ENCODE measurements at regions not wholly inside any gene's neighbourhood (a gene's known extent, or its start where the extent isn't known, plus 50 kb on each side); places are given as distances from the start of the nearest gene placed in this dataset.

DNA sequence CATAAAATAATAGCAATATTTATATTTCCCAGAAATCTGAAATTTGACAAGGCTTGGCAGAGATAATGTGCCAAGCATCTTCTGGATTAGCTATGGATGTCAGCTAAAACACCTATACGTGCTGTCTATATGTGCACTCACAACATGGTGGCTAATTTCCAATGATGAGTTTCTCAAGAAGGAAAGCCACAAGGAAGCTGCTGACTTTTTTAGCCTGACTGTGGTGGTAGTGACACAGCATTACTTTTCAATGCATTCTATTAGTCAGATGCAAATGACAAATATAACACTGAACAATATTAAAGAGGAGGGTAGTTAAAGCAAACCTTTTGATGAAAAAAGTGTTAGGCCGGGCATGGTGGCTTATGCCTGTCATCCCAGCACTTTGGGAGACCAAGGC lies 101.7 kb upstream of the CCDC54 start:
- POLR2A ChIA-PET: no interaction called here
- H3K36me3 Mint-ChIP-seq (ENCODE audit: low read depth): no peaks in the 10 kb centered on the region
- H3K27me3 Mint-ChIP-seq: peaks cover 25% of the 10 kb centered on the region
- H3K9me3 Mint-ChIP-seq: no peaks in the 10 kb centered on the region
- DNase-seq: no peak
- CTCF ChIA-PET: interaction anchor here (1.2 to 1.6 kb wide), 2 partner anchors 16 to 39 kb away, joined by 4 to 5 read pairs; no protein-coding TSS in a partner anchor
- H3K4me3 Mint-ChIP-seq: no peak overlapping the region
- H3K4me1 Mint-ChIP-seq: no peaks in the 10 kb centered on the region
- no peak overlapping the region for H3K27ac Mint-ChIP-seq

- Mint-ChIP-seq H3K27ac (no peak overlapping the region), H3K4me1 (no peaks in the 10 kb centered on the region), H3K4me3 (no peak overlapping the region), H3K27me3 (peaks cover 39% of the 10 kb centered on the region), H3K9me3 (no peaks in the 10 kb centered on the region), H3K36me3 (ENCODE audit: low read depth) (no peaks in the 10 kb centered on the region)
- DNase-seq: no peak
- CTCF ChIA-PET: interaction anchor here (1.4 to 2.5 kb wide), 2 partner anchors 12 to 146 kb away, joined by 3 to 8 read pairs; no protein-coding TSS in a partner anchor
- POLR2A ChIA-PET: no interaction called here
Observed at GRCh38 chr3:107283948-107284347, 93.3 kb upstream of the CCDC54 start.

- CTCF ChIA-PET: interaction anchor here (1.4 to 2.5 kb wide), 2 partner anchors 13 to 145 kb away, joined by 3 to 8 read pairs; no protein-coding TSS in a partner anchor
Observed at GRCh38 chr3:107284612-107285011, 92.6 kb upstream of the CCDC54 start.

GRCh38 chr3:107285197-107285596 lies 92.0 kb upstream of the CCDC54 start:
- DNase-seq: no peak
- POLR2A ChIA-PET: no interaction called here
- Mint-ChIP-seq H3K27me3 (peaks cover 33% of the 10 kb centered on the region), H3K36me3 (ENCODE audit: low read depth) (no peaks in the 10 kb centered on the region), H3K4me3 (no peak overlapping the region), H3K9me3 (no peaks in the 10 kb centered on the region), H3K27ac (no peak overlapping the region), H3K4me1 (no peaks in the 10 kb centered on the region)
- CTCF ChIA-PET: interaction anchor here (2.5 kb wide), 1 partner anchor 14 kb away, joined by 8 read pairs; no protein-coding TSS in a partner anchor

More at GRCh38 chr3:107284612-107285011, 92.6 kb upstream of the CCDC54 start:
- Mint-ChIP-seq H3K27me3 (peaks cover 36% of the 10 kb centered on the region), H3K4me1 (no peaks in the 10 kb centered on the region), H3K4me3 (no peak overlapping the region), H3K27ac (no peak overlapping the region), H3K9me3 (no peaks in the 10 kb centered on the region), H3K36me3 (ENCODE audit: low read depth) (no peaks in the 10 kb centered on the region)
- DNase-seq: no peak
- POLR2A ChIA-PET: no interaction called here

- ChIA-PET CTCF (no interaction called here), POLR2A (no interaction called here)
- Mint-ChIP-seq H3K36me3 (ENCODE audit: low read depth) (no peaks in the 10 kb centered on the region), H3K27me3 (peaks cover 24% of the 10 kb centered on the region), H3K4me3 (no peak overlapping the region), H3K4me1 (no peaks in the 10 kb centered on the region), H3K9me3 (no peaks in the 10 kb centered on the region), H3K27ac (no peak overlapping the region)
- DNase-seq: no peak
Observed at GRCh38 chr3:107289354-107289753, 87.9 kb upstream of the CCDC54 start.

DNA sequence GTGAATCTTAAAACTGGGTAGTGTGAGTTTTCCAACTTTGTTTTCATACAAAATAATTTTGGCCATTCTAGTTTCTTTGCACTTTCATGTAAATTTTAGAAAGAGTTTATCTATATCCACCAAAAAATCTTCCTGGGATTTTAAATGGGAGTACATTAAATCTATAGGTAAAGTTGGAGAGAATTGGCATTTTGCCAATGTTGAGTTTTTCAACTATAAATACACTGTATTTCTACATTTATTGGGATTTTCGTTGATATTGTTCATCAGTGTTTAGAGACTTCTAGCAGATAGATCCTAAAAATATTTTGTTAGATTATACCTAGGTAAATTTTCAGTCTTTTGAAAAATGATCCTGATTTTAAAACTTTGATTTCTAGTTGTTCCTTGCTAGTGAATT lies 83.1 kb upstream of the CCDC54 start:
- H3K4me3 Mint-ChIP-seq: no peak overlapping the region
- ChIA-PET CTCF (no interaction called here), POLR2A (no interaction called here)
- H3K27ac Mint-ChIP-seq: no peak overlapping the region
- peaks cover 18% of the 10 kb centered on the region for H3K27me3 Mint-ChIP-seq
- no peaks in the 10 kb centered on the region for H3K36me3 Mint-ChIP-seq (ENCODE audit: low read depth)
- H3K9me3 Mint-ChIP-seq: peaks cover 6% of the 10 kb centered on the region
- no peak for DNase-seq
- H3K4me1 Mint-ChIP-seq: no peaks in the 10 kb centered on the region

- H3K27ac Mint-ChIP-seq: no peak overlapping the region
- no peak for DNase-seq
- H3K4me1 Mint-ChIP-seq: no peaks in the 10 kb centered on the region
- H3K27me3 Mint-ChIP-seq: peaks cover 7% of the 10 kb centered on the region
- ChIA-PET POLR2A (no interaction called here), CTCF (no interaction called here)
- peaks cover 6% of the 10 kb centered on the region for H3K9me3 Mint-ChIP-seq
- H3K4me3 Mint-ChIP-seq: no peak overlapping the region
- H3K36me3 Mint-ChIP-seq (ENCODE audit: low read depth): no peaks in the 10 kb centered on the region
Observed at GRCh38 chr3:107297597-107297996, 79.6 kb upstream of the CCDC54 start.

- DNase-seq: no peak
- Mint-ChIP-seq H3K4me1 (no peaks in the 10 kb centered on the region), H3K27ac (no peak overlapping the region), H3K27me3 (peaks cover 21% of the 10 kb centered on the region), H3K36me3 (ENCODE audit: low read depth) (no peaks in the 10 kb centered on the region), H3K4me3 (no peak overlapping the region), H3K9me3 (no peaks in the 10 kb centered on the region)
- POLR2A ChIA-PET: no interaction called here
- CTCF ChIA-PET: no interaction called here
Observed at GRCh38 chr3:107307205-107307604, 70.0 kb upstream of the CCDC54 start.

DNA sequence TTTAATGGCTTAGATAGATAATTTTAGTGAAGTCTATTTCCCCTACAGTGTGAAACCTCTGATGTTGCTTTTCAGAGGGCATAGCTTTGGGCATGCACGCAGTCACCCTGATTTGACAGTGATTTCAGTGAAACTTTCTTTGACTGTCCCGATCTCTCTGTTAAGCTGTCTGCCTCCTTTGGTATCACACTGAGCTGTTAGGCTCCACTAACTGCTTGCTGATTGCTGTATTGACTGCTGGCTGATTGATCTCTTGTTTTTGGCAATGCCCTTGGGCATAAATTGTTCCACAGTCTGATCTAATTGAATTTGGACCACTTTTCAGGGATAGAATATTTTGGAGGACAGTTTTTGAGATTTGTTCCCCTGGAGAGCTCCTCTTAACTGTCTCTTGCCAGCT lies 68.5 kb upstream of the CCDC54 start:
- Mint-ChIP-seq H3K9me3 (no peaks in the 10 kb centered on the region), H3K27ac (no peak overlapping the region), H3K36me3 (ENCODE audit: low read depth) (no peaks in the 10 kb centered on the region), H3K4me3 (no peak overlapping the region), H3K27me3 (peaks cover 28% of the 10 kb centered on the region), H3K4me1 (no peaks in the 10 kb centered on the region)
- no peak for DNase-seq
- ChIA-PET CTCF (no interaction called here), POLR2A (no interaction called here)

- H3K27ac Mint-ChIP-seq: no peak overlapping the region
Observed at GRCh38 chr3:107309312-107309711, 67.9 kb upstream of the CCDC54 start.

GRCh38 chr3:107313711-107314110 lies 63.5 kb upstream of the CCDC54 start:
- H3K4me1 Mint-ChIP-seq: no peaks in the 10 kb centered on the region
- CTCF ChIA-PET: no interaction called here

More at GRCh38 chr3:107309312-107309711, 67.9 kb upstream of the CCDC54 start:
- Mint-ChIP-seq H3K9me3 (no peaks in the 10 kb centered on the region), H3K4me1 (no peaks in the 10 kb centered on the region), H3K27me3 (peaks cover 31% of the 10 kb centered on the region), H3K4me3 (no peak overlapping the region), H3K36me3 (ENCODE audit: low read depth) (no peaks in the 10 kb centered on the region)
- DNase-seq: no peak
- CTCF ChIA-PET: no interaction called here
- POLR2A ChIA-PET: no interaction called here

GRCh38 chr3:107315141-107315540 lies 62.1 kb upstream of the CCDC54 start:
- POLR2A ChIA-PET: no interaction called here
- Mint-ChIP-seq H3K36me3 (ENCODE audit: low read depth) (no peaks in the 10 kb centered on the region), H3K4me1 (no peaks in the 10 kb centered on the region), H3K27ac (no peak overlapping the region), H3K4me3 (no peak overlapping the region), H3K9me3 (no peaks in the 10 kb centered on the region), H3K27me3 (peaks cover 24% of the 10 kb centered on the region)
- no peak for DNase-seq
- CTCF ChIA-PET: no interaction called here

More at GRCh38 chr3:107313711-107314110, 63.5 kb upstream of the CCDC54 start:
- Mint-ChIP-seq H3K27ac (no peak overlapping the region), H3K9me3 (no peaks in the 10 kb centered on the region), H3K36me3 (ENCODE audit: low read depth) (no peaks in the 10 kb centered on the region), H3K4me3 (no peak overlapping the region), H3K27me3 (peaks cover 31% of the 10 kb centered on the region)
- POLR2A ChIA-PET: no interaction called here
- no peak for DNase-seq

DNA sequence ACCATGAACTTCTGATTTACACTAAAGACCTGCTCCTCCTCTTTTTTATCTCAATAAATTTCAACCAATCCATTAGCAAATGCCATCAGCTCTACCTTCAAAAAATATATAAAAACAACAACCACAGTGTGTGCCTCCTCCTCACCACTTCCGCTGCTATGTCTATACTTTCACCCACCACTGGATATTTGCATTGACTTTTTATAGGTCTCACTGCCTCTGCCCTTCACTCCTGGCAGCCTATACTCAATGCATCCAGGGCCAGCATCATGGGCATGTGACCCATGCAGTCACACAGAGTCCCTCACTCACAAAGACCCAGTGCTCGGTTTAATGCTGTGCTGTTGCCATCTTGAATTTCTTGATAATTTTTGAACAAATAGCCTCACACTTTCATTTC lies 53.5 kb upstream of the CCDC54 start:
- Mint-ChIP-seq H3K4me3 (no peak overlapping the region), H3K36me3 (ENCODE audit: low read depth) (no peaks in the 10 kb centered on the region), H3K27ac (no peak overlapping the region), H3K9me3 (no peaks in the 10 kb centered on the region), H3K27me3 (no peaks in the 10 kb centered on the region), H3K4me1 (no peaks in the 10 kb centered on the region)
- ChIA-PET POLR2A (no interaction called here), CTCF (no interaction called here)
- no peak for DNase-seq

- no peak for DNase-seq
- Mint-ChIP-seq H3K27me3 (peaks cover 2% of the 10 kb centered on the region), H3K9me3 (no peaks in the 10 kb centered on the region), H3K36me3 (ENCODE audit: low read depth) (no peaks in the 10 kb centered on the region), H3K27ac (no peak overlapping the region), H3K4me1 (no peaks in the 10 kb centered on the region), H3K4me3 (no peak overlapping the region)
- ChIA-PET POLR2A (no interaction called here), CTCF (no interaction called here)
Observed at GRCh38 chr3:107325446-107325845, 51.8 kb upstream of the CCDC54 start.

All from activated CD4-positive, alpha-beta memory T cell treated with anti-CD3 and anti-CD28 coated beads, Interleukin-2, amount 10 ng/mL, durations not matched to agents 7 days and 5 days (primary cell).